HG03432 (cell line): ENCODE measurements at regions not wholly inside any gene's neighbourhood (a gene's known extent, or its start where the extent isn't known, plus 50 kb on each side); places are given as distances from the start of the nearest gene placed in this dataset.
A peak's percentile ranks its signal among the peaks of the same experiment; 100 is the strongest.

Experiments
- ATAC-seq: cut with Tn5 transposase; IDR thresholded peaks from one replicate; pipeline ENCODE4 v1.9.1; 2021; ENCODE audit warnings: mild to moderate bottlenecking, moderate library complexity; ENCODE audit not compliant: unreplicated experiment

DNA sequence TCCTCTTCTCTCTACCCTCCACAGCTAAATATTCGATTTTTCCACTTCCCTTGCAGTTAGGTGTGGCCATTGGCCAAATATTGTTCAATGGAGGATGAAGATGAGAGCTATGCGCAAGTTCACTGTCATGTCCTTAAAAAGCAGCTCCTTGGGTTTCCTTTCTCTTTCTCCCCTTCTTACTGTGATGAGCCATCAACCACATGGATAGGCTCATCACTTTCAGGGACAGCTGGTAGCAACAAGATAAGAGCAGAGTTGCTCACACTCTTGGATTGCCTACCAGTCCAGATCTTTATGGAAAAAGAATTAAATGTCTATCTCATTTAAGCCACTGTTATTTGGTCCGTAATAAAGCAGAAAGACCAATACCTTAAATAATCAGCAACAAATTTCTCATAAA, 377.0 kb downstream of the DDX10 start:
- ATAC-seq, result no peak

DNA sequence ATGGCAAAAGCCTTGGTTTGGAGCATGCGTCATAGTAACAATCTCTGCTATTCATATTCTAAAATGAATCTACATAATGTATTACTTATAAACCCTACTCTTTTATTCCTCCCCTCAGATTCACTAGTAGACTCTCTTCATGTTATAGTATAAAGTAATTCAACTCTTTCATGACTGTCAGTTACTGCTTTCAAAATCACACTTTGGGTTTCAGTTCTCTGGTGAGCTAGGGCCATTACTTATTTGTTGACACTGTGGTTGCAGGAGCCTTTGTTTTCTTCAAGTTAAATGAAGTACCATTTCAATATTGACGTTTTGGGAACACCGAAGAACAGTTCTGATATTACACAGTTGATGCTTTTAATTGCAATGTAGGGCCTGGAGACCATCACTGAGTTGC, 378.4 kb downstream of the DDX10 start:
- ATAC-seq, result no peak

DNA sequence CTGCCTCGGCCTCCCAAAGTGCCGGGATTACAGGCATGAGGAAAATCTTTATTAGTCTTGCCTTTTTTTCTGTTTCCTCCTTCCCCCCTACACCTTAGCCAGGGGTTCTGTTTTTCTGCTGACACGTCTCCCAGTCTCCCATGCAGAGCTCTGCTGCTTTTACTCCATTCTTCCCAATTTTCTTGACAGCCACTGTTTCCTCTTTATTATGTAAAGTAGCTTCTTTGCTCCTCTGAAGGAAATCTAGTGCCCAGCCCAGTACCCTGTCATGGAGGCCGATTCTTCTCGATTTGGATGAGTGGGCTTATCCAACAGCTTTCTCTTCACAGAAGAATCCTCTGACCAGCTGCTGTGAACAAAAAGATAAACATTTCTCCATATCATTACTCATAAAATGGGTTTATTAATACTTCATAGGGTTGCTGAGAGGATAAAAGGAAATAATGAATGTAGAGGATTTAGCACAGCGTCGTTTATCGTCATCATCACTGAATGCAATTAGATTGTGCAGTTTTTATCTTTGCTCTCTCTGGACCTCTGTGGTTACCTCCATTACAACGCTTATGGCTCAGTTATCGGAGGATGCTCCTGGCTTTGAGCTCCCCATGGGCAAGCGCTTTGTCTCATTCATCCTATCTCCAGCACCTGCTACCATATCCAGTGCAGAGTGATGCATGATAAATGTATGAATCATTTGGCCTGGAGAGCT, 375.6 kb upstream of the C11orf87 start:
- ATAC-seq, result no peak

DNA sequence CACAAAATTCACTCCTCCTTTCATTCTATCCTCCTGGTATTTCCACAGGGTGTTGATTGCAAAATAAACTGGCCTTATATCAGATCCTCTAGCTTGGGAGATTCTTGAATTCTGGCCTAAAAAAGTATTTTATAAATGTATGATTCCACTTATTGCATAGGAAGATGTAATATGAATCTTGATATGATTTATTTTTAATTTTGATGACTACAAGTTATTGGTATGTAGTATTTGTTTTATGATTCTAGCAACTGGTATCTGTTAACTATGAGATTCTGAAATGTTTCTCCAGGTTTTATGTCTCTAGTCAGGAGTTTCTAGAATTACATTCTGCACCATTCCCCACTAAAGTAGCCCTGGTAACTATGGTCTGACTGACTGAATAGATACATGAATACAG, 373.9 kb upstream of the C11orf87 start:
- ATAC-seq, result no peak

DNA sequence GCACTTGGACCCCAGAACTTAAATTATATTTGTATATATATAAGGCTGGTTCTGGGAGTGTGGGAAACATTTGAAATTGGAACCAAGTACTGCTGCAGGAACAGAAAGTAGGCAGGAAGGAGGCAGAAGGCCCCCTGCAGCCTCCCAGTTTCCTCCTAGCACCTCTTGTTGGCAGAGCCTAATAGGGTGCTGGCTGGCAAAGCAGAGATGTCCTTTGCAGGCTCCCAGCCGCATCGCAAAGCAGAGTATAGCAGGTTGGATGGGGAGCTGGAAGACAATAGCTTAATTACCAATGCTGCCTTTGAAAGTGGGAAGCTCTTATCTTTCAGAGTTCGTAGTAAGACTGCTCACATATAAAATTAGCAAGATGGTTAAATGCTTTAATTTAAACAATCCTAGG, 370.8 kb upstream of the C11orf87 start:
- no peak for ATAC-seq

DNA sequence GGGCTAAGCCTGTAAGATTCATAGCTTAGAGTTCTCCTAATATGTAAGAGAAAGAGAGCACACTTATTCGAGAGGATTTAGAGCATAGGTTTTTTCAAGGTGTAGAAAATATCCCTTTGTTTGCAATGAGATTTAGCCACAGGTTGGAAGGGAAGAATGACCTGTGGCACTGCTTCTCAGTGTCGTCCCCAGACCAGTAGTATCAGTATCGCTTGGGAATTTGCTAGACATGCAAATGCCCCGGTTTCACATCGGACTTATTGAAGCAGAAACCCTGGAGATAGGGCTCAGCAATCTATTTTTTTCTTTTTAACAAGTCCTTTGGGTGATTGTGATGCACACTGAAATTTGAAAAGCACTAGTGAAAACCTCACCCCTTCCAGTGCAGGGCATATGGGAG, 362.6 kb upstream of the C11orf87 start:
- ATAC-seq, result no peak

DNA sequence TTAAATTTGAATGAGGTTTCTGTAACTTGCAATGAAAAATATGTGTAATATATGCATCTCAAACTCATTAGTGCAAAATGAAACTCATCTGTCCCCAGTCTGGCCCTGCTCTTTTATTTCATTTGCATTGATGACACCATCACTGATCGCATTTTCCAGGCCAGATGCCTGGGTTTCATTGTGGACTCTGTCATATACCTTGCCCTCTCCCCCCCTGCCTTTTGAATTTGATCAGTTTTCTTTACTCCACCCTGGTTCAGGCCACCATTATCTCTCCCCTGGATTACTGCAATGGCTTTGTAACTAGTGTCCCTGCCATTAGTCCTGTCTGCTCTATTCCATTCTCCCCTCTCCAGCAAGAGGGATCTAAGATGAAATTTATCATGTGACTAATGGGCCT, 360.6 kb upstream of the C11orf87 start:
- ATAC-seq, result no peak

DNA sequence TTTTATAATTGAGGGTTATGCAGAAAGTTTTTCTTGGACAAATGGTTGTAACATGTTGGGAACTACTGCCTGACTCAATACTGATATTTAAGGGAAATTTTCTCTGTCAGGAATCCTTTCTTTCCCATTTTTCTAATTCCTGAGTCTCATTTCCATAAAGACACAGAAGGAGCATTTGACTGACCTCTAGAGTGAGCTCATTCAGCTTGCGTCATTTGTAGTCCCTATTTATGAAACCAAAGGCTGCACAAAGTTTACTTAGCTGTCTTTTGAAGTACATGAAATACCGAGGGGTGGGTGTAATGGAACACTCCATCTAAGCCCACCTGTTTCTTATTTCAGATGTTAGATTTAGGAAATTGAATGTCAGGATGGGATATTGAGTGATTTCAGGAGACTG, 359.5 kb upstream of the C11orf87 start:
- no peak for ATAC-seq

DNA sequence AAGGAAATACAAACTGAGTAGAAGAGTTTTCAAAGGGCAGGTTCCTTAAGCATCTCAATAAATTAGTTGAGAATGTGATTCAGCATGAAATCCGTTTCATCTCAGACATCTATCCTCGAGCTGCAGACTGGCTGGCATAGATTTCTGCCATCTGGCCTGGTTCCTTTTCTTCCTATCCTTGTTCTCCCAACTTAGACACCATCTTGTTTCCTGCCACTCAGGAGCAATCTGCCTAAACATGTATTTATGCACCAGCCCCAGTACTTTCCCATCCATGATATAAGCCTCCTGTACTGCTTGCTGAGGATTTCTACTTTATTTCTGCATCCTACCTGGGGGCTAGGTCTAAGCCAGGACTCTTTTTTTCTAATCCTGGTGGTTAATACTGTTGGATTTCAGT, 359.1 kb upstream of the C11orf87 start:
- no peak for ATAC-seq

DNA sequence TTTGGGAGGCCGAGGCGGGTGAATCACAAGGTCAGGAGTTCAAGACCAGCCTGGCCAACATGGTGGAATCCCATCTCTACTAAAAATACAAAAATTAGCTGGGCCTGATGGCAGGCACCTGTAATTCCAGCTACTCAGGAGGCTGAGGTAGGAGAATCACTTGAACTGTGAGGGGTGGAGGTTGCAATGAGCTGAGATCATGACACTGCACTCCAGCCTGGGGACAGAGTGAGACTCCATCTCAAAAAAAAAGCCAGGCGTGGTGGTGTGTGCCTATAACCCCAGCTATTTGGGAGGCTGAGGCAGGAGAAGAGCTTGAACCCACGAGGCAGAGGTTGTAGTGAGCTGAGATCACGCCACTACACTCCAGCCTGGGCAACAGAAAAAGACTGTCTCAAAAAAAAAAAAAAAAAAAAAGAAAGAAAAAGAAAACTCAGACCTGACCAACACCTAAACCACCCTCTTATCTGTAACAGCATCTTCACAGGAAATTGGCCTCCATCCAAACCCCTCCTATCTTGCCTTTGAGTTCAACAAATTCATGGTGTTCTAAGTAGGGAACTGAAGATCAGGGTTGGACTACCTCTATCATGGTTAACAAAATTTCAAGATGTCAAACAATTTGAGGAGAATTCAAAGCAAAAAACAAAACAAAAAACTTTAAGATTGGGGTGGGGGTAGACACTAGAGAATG, 357.2 kb upstream of the C11orf87 start:
- peak; percentile 55 for ATAC-seq

DNA sequence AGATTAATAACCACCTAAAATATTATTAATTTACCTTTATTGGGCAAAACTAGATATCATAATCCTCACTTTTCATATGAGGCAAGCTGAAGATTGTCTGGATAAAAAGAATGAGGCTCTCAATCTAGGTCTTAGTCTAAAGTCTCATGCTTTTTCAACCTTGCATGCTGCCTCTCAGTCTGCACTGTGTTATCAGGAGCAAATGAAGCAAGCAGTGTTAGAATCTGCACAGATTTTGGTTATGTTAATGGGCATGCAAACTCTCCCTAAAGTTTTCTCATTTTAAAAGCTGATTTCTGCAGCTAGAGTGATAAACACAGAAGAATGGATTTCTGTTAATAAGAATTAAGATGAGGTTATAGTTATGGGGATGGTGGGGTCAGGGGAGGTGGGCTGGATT, 350.7 kb upstream of the C11orf87 start:
- ATAC-seq, result no peak

DNA sequence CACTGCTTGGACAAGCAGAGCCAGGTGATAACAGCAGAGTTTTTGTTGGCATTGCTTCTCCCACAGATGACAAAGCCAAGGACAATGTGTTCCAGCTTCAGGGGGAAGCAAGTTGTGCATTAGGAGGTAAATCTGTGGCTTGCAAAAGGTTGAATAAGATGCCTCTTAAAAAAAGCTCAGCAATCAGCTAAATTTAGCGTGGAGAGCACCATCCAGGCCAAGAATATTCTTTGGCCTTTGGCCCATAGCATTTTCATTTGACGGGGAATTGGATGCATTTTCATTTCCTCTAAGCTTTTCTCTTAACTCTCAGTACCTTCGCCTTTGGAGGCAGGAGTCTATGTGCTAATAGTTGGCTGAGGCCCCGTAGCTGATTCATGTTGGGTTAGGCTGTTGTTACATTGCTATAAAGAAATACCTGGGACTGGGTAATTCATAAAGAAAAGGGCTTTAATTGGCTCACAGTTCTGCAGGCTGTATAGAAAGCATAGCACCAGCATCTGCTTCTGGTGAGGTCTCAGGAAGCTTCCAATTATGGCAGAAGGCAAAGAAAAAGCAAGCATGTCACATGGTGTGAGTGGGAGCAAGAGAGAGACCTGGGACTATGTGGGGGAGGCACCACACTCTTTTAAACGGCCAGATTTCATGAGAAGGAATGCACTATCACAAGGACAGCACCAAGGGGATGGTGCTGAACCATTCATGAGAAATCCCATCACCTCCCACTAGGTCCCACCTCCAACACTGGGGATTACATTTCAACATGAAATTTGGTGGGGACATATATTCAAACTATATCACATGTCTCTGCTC, 350.1 kb upstream of the C11orf87 start:
- no peak for ATAC-seq

DNA sequence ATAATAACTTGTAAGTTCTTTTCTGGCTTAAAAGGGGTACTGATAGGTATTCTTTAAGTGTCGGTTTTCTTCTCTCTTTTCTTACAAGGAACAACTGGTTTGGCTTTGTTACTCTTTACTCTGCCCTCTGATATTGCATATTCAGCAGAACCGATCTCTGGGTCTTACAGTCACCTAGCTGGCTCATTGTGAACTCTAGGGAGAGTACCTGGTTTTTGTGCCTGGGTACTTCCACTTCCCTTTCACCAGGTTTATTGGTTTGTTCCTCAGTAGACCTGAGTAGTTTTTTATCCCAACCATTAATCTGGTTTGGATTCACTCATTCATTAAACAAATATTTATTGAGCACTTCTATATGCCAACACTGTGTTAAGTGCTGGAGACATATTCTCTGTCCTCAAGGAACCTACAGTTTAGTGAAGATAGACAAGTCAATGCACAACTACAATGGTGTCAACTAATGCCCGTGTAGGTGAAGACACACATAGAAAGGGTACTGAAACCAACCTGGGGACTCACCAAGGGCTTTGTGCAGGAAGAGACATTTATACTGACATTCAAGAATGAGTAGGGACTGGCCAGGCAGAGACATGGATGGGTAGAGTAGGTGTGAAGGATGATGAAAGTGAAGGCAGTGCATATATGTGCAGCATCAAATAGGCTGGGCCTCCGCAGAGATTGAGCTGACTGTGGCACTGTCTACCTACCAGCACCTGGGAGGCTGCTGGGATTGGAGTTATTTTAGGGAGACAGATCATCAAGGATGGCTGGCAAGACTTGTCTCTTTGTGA, 348.8 kb upstream of the C11orf87 start:
- ATAC-seq, result no peak

DNA sequence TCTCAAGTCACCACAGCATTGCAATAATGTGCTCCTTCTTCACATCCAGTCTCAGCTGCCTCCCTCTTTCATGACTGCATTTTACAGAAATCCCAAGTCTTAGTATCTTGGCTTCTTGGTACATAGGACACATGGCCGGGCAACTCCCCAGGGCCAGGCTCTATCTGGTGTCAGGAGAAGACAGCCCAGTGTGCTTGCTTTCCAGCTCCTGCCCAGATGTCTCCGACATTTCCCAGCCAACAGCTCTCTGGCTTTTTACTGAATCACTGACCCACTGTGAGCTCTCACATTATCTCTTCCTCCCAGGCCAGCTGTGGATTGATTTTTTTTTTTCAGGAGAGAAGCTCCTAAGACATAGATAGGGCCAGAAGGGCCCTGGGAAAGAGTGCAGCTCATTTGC, 346.0 kb upstream of the C11orf87 start:
- no peak for ATAC-seq

DNA sequence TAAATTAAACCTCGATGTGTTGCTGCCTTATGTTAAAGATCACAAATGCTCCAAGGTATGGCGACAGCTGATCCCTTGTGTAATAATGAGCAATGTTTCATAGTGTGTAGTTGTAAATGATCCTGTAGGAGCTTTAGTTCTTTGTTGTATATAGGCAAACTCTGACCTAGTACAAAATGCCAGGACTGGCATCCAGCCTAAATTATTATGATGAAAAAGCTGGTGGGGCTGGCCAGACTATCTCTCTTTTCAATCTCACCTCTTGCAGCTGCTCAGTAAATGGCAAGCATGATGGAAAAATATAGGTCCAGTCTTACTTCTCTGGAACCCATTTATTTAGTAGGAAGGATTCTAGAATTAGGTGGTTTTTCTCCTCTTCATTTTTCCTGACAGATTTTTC, 345.1 kb upstream of the C11orf87 start:
- no peak for ATAC-seq

DNA sequence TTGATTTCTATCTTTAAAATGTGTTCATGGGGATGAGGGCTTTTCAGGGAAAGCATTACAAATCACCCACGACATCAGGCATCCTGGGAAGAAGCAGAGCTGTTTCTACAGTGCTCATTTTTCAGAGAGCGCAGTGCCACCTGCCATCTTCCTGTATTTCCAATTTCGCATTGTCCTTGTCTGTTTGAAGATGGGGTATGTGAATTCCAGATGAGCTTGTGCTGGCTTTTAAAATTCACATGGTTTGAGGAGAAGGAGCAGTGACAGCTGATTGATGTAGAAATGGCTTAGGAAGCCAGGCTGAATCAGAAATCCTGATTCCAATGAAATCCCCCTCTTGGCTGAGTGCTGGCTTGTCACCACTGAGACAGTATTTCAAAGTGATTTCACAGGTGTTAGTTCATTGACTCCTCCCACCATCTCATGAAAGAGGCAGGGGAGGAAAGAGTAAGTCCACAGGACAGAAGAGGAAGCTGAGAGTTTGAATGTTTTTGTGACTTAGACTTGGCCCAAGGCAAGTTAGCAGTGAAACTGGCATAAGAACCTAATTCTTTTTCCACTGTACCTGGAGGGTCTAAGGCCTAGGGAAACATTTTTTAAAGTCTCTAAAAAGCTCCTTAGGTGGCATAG, 344.6 kb upstream of the C11orf87 start:
- no peak for ATAC-seq

DNA sequence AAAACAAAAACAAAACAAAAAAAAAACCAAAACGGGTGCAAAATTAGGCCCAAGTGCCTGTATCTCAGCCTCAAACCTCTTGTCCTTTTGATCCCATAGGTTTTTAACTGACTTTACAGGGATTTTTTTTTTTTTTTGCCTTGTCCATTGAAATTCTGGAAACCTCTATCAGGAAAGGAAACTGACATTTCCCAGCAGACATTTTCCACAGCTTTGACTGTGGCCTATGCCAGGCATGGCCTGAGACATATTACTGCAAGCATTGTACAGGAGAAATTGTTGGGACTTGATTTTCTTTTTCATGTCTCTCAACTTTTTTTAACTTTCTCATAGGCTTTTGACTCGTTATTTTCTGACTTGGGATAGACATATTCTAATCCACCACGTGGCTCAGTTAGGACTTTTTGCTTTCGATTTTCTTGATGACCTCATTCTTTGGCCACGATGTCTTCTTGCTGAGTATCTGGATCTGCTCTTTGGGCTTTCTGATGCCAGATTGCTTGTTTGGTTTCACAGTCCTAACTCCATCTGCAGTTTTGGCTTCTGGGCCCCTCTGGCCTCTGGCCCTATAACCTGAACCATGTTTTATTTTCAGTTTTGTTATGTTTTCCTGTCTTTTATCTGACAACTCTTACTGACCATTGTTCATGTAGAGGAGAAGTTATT, 336.1 kb upstream of the C11orf87 start:
- no peak for ATAC-seq

DNA sequence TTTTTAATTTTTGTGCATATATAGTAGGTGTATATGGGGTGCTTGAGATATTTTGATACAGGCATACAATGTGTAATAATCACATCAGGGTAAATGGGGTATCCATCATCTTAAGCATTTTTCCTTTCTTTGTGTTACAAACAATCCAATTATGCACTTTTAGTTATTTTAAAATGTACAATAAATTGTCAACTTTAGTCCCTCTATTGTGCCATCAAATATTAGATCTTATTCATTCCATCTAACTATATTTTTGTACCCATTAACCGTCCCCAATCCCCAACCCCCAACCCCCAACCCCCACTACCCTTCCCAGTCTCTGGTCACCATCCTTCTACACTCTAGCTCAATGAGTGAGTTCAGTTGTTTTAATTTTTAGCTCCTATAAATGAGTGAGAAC, 335.1 kb upstream of the C11orf87 start:
- no peak for ATAC-seq

DNA sequence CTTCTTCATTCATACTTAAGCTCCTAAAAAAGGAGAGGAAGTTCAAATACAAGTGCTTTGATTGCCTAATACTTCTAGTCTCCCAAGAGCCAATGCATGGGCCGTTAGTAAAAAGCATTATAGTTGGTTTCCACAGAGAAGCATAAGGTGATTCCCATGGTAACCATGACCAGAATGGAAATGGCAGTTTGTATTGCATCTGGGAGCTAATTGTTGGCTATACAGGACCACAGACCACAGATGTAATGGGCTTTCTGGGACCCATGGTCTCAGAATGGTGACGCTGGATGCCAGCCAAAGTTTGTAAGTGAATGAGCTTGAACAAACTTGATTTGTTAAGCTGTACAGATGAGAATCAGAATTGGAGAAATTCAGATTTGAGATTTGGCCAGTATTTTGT, 333.9 kb upstream of the C11orf87 start:
- no peak for ATAC-seq

DNA sequence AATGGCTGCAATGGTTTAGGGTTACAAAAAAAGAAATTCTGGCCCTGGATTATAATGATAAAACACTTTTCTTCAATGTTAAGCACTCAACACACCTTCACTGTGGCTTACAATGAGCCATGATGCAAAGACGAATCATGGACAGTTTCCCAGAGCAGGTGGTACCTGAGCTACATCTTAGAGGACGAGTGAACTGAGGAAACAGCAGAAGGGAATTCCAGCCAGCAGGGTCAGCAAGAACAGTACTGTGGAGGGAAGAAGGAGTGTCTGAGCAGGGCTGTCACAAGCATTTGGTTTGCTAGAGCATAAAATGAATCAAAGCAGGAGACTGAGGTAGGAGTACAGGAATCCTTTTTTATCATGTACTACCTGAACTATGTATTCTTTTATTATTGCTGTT, 332.8 kb upstream of the C11orf87 start:
- ATAC-seq, result no peak
